Ishikawa (cell line): ENCODE measurements at regions not wholly inside any gene's neighbourhood (a gene's known extent, or its start where the extent isn't known, plus 50 kb on each side); places are given as distances from the start of the nearest gene placed in this dataset.

ENCODE experiments used
- CEBPB ChIP-seq: IDR thresholded peaks from 2 replicates; pipeline ENCODE4 v1.6.1; 2012
- EGR1 ChIP-seq: IDR thresholded peaks from 2 replicates; pipeline ENCODE4 v1.6.1; 2012
- EP300 ChIP-seq: IDR thresholded peaks from 2 replicates; pipeline ENCODE4 v1.6.1; 2012; ENCODE audit warnings: borderline replicate concordance
- FOXM1 ChIP-seq: IDR thresholded peaks from 2 replicates; pipeline ENCODE4 v1.6.1; 2012; ENCODE audit warnings: low read depth, borderline replicate concordance
- NFIC ChIP-seq: IDR thresholded peaks from 2 replicates; pipeline ENCODE4 v1.6.1; 2012
- RAD21 ChIP-seq: IDR thresholded peaks from 2 replicates; pipeline ENCODE4 v1.6.1; 2012; ENCODE audit warnings: low read depth
- TAF1 ChIP-seq: IDR thresholded peaks from 2 replicates; pipeline ENCODE4 v1.6.1; 2012; ENCODE audit warnings: low read depth, mild to moderate bottlenecking
- TCF12 ChIP-seq: IDR thresholded peaks from 2 replicates; pipeline ENCODE4 v1.6.1; 2012; ENCODE audit warnings: low read depth
- TEAD4 ChIP-seq: IDR thresholded peaks from 2 replicates; pipeline ENCODE4 v1.6.1; 2012
- YY1 ChIP-seq: IDR thresholded peaks from 2 replicates; pipeline ENCODE4 v1.6.1; 2012; ENCODE audit warnings: low read depth
- TF ChIP-seq, protein P1 (sequence below): IDR thresholded peaks from 2 replicates; pipeline ENCODE4 v1.6.1; 2012; ENCODE audit warnings: low read depth, mild to moderate bottlenecking
- TF ChIP-seq, protein P2 (sequence below): IDR thresholded peaks from 2 replicates; pipeline ENCODE4 v1.6.1; 2012
- TF ChIP-seq, protein P3 (sequence below): IDR thresholded peaks from 2 replicates; pipeline ENCODE4 v1.6.1; 2012

DNA sequence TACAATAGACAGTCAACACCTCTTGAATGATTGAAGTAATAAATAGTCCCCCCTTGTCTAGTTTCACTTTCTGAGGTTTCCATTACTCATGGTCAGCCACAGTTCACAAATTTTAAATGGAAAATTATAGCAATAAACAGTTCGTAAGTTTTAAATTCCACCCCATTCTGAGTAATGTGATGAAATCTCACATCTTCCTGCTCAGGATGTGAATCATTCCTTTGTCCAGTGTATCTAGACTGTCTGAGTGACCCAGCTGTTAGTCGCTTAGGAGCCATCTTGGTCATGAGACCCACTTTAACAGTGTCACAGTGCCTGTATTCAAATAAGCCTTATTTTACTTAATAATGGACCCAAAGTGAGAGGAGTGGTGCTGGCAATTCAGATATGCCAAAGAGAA lies 311.6 kb upstream of the PRR16 start:
- TF ChIP-seq RAD21 (no peak), EP300 (no peak), TCF12 (no peak), FOXM1 (no peak), CEBPB (no peak), YY1 (no peak), NFIC (no peak), EGR1 (no peak), TAF1 (no peak), TEAD4 (no peak)
- TF ChIP-seq, protein P1, sequence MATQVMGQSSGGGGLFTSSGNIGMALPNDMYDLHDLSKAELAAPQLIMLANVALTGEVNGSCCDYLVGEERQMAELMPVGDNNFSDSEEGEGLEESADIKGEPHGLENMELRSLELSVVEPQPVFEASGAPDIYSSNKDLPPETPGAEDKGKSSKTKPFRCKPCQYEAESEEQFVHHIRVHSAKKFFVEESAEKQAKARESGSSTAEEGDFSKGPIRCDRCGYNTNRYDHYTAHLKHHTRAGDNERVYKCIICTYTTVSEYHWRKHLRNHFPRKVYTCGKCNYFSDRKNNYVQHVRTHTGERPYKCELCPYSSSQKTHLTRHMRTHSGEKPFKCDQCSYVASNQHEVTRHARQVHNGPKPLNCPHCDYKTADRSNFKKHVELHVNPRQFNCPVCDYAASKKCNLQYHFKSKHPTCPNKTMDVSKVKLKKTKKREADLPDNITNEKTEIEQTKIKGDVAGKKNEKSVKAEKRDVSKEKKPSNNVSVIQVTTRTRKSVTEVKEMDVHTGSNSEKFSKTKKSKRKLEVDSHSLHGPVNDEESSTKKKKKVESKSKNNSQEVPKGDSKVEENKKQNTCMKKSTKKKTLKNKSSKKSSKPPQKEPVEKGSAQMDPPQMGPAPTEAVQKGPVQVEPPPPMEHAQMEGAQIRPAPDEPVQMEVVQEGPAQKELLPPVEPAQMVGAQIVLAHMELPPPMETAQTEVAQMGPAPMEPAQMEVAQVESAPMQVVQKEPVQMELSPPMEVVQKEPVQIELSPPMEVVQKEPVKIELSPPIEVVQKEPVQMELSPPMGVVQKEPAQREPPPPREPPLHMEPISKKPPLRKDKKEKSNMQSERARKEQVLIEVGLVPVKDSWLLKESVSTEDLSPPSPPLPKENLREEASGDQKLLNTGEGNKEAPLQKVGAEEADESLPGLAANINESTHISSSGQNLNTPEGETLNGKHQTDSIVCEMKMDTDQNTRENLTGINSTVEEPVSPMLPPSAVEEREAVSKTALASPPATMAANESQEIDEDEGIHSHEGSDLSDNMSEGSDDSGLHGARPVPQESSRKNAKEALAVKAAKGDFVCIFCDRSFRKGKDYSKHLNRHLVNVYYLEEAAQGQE, result no peak
- TF ChIP-seq, protein P2, sequence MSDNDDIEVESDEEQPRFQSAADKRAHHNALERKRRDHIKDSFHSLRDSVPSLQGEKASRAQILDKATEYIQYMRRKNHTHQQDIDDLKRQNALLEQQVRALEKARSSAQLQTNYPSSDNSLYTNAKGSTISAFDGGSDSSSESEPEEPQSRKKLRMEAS, result no peak
- TF ChIP-seq, protein P3, sequence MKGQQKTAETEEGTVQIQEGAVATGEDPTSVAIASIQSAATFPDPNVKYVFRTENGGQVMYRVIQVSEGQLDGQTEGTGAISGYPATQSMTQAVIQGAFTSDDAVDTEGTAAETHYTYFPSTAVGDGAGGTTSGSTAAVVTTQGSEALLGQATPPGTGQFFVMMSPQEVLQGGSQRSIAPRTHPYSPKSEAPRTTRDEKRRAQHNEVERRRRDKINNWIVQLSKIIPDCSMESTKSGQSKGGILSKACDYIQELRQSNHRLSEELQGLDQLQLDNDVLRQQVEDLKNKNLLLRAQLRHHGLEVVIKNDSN, result no peak
